PC-3 (cell line): ENCODE measurements at regions not wholly inside any gene's neighbourhood (a gene's known extent, or its start where the extent isn't known, plus 50 kb on each side); places are given as distances from the start of the nearest gene placed in this dataset.

Experiments
- EZH2 ChIP-seq: fragments of 300-600 bp; sonication (generic); IDR thresholded peaks from one replicate; pipeline ENCODE4 v1.6.1; 2017; ENCODE audit warnings: antibody characterized with exemption, mild to moderate bottlenecking, low read length; ENCODE audit not compliant: unreplicated experiment
- TF ChIP-seq, protein P1 (sequence below): fragments of 300-600 bp; sonication (generic); conservative IDR thresholded peaks from 2 replicates; pipeline ENCODE4 v1.5.1; 2017; ENCODE audit warnings: antibody characterized with exemption, low read depth, mild to moderate bottlenecking, low read length

DNA sequence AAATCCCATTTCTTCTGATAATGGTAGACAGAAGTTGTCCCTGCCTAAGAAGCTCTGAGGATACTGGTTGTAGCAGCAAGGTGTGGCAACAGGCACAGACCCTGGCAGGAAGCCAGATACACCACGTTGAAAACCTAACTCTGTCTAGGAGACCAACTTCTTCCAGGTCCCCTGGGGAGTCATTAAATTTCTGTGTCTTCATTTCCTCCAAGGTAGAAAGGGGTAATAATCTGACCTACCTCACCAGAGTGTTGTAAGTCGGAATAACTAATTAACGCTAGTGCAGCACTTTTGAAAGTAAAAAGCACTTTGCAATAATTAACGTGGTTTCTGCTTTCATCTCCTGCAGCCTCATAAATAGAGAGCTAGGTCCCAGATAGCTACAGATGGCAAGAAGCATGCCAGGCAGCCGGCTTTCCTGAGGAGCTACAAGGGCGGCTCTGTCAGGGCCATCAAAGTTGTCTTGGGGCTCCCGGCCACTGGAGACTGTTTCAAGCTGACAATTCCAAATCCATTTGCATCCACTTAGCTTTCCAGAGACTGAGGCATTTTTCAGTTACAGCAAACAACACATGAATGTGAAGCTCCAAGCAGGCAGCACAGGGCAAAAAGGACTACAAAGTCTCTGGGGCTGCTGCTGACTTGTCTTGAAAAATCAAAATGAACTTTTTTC lies 176.2 kb downstream of the FOXO1 start:
- TF ChIP-seq, protein P1, sequence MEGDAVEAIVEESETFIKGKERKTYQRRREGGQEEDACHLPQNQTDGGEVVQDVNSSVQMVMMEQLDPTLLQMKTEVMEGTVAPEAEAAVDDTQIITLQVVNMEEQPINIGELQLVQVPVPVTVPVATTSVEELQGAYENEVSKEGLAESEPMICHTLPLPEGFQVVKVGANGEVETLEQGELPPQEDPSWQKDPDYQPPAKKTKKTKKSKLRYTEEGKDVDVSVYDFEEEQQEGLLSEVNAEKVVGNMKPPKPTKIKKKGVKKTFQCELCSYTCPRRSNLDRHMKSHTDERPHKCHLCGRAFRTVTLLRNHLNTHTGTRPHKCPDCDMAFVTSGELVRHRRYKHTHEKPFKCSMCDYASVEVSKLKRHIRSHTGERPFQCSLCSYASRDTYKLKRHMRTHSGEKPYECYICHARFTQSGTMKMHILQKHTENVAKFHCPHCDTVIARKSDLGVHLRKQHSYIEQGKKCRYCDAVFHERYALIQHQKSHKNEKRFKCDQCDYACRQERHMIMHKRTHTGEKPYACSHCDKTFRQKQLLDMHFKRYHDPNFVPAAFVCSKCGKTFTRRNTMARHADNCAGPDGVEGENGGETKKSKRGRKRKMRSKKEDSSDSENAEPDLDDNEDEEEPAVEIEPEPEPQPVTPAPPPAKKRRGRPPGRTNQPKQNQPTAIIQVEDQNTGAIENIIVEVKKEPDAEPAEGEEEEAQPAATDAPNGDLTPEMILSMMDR, result no peak
- no peak for TF ChIP-seq EZH2
